Pons (tissue), 1 donor: ENCODE measurements at regions not wholly inside any gene's neighbourhood (a gene's known extent, or its start where the extent isn't known, plus 50 kb on each side); places are given as distances from the start of the nearest gene placed in this dataset.
A peak's percentile ranks its signal among the peaks of the same experiment; 100 is the strongest.
"Not testable (repeated sequence)": the region's sequence is repeated elsewhere in the genome, so short reads cannot be mapped to it uniquely, and the experiment has no call there.

Experiments
- DNase-seq: peaks from one replicate; pipeline ENCODE4 v3.0.0-alpha.2; 2016; ENCODE audit warnings: low spot score

DNA sequence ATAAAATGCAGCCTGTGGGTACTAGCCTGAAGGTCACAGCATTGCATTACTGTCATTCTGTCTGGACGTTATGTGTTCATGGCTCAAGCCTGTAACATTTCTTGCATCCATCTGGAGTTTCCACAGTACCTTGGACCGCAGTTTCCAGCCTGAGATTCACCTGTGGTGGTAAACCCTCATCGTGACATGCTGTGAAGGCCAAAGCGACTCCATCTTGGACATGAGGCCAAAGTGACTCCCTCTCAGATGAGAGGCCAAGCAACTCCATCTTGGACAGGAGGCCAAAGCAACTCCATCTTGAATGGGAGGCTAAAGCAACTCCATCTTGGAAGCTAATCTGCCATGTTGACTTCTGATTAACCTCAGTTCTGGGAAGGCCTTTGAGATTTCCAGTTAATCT, 257.7 kb upstream of the MYT1L start:
- no peak for DNase-seq

DNA sequence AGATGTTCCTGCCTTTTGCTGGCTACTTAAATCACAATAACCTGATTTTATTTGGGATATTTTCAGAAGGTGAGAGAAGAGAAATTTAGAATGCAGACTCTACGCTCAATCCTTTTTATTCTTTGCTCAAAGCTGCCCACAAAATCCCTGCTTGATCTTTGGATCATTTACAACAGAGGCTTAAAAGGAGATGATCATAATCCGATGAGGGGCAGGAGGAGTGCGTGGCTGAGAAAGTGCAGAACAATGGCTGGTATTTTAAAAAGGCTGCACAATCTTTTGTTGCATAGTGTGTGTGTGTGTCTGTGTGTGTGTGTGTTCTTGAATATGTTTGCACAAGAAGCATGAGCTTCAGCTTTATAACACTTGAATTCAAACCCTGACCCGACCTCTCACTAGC, 256.3 kb upstream of the MYT1L start:
- DNase-seq: no peak

DNA sequence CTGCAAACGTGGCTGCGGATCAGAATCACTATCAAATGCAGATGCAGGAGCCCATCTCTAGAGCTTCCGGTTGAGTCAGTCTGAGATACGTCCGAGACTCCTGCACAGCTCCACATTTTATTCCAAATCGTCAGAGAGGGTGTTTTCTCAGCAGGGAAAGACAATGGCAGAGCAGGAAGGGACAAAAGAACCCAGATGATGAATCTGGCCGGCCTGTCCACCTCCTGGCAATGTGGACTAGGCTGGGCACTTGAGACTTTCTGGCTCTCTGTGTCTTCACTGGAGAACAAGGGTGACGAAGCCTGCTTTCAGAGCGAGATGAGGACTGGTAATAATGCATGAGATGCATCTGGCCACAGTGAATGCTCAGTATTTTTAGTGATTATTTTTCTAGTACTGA, 255.9 kb upstream of the MYT1L start:
- no peak for DNase-seq

DNA sequence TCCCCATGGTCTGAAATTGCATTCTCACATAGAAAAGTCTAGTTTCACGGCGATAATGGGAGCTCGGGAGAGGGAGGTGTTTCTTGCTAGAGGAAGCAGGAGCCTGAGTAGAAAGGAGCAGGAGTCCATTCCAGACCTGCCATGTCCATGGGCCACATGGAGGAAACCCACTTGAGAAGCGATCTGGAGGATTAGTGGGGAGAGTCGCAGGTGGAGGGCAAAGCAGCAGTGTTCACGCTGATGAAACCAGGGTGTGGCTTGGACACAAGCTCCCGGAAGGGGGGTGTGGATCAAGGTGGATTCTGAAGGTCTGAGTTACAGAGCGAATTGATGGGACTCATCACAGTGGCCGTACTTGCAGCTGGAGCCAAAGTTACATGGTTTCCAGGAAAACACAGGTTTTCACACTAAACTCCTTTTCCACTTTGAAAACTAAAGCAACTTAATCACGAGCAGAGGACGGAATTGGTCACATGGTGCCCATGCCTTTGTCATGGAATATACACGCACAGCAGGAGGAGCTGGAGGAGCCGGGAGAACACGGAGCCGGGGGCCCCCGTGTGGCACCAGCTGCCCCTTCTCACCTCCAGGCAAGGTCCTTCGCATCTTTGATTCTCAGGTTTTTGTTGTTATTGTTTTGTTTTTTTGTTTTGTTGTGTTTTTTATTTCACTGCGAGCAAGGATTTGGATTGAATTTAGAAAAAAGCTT, 255.1 kb upstream of the MYT1L start:
- DNase-seq: no peak

DNA sequence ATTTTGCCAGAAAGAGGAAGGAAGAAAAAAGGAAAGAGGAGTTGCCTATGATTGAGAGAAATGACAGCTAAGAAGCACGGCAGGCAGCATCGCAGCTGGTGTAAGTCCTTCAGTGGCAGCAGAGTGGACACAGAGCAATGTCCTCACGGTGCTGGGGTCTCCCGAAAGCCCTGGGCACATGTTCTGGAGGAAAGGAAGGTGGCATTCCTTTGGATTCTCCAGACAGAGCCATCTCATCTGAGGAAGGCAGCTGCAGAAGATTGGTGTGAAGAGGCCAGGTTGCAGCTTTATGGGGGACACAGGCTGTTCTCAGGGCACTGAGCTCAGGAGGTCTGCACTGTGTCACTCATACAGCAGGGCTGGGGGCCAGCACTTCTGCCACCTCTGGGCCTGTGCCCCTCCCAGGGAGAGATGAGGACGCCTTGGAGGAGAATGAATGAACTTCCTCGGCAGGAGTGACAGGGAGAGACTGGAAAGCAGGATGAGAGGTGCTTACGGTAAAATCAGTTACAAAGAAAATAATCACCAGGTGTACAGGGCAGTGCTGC, 252.0 kb upstream of the MYT1L start:
- DNase-seq: no peak

DNA sequence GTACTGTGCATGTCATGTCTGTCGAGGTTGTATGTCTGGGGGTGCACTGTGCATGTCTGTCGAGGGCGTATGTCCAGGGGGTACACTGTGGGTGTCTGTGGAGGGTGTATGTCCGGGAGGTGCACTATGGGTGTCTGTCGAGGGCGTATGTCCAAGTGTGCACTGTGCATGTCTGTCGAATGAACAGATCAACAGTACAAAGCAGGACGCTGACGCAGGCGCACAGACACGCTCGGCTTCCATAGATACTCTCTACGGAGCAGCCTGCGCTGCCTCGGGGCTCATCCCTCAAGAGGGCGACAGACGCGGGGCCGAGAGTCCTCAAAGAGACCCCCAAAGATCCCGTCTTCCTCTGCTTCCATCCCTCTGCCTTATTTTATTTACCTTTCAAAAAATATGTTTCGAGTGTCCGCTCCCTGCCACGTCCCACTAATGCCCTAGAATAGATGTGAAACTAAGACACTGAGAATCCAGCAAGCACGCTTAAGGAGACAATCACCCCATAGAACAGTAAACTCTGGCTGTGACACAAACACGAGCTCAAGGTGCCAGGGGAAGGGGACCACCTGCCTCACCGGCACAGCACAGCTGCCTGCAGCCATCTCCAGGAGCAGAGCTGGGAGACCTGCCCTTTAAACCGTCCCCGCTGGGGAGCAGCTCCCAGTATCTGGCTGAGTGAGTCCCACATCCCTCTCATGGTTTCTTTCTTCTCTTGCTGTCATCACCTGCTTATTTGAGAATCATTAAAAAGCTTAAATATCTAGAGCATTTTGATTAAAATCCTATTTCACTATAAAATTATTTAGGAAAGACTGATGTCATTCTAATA, 250.5 kb upstream of the MYT1L start:
- DNase-seq: no peak

DNA sequence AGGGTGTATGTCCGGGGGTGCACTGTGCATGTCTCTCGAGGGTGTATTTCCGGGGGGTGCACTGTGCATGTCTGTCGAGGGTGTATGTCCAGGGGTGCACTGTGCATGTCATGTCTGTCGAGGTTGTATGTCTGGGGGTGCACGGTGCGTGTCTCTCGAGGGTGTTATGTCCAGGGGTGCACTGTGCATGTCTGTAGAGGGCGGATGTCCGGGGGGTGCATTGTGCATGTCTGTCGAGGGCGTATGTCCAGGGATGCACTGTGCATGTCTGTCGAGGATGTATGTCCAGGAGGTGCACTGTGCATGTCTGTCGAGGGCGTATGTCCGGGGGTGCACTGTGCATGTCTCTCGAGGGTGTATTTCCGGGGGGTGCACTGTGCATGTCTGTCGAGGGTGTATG, 249.8 kb upstream of the MYT1L start:
- DNase-seq: not testable (repeated sequence)

DNA sequence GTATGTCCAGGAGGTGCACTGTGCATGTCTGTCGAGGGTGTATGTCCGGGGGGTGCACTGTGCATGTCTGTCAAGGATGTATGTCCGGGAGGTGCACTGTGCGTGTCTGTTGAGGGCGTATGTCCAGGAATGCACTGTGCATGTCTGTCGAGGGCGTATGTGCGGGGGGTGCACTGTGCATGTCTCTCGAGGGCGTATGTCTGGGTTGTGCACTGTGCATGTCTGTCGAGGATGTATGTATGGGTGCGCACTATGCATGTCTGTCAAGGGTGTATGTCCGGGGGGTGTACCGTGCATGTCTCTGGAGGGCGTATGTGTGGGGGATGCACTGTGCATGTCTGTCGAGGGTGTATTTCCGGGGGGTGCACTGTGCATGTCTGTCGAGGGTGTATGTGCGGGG, 249.3 kb upstream of the MYT1L start:
- no peak for DNase-seq

DNA sequence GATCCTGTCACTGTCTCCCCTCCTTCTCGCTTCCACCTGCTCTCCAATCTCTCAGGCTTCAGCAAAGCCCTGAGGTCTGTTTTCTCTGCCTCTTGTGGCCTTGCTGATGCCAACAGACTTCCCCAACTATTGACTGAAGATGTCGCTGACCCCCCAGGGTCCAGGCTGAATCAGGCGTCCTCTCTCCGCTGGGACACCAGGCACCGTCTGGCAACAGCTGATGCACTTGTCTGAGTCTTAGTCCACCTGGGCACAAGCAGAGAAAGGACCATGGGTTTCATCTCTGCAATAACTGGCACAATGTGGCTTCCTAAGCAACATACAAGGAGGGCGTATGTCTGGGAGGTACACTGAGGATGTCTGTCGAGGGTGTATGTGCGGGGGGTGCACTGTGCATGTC, 248.7 kb upstream of the MYT1L start:
- DNase-seq: no peak

DNA sequence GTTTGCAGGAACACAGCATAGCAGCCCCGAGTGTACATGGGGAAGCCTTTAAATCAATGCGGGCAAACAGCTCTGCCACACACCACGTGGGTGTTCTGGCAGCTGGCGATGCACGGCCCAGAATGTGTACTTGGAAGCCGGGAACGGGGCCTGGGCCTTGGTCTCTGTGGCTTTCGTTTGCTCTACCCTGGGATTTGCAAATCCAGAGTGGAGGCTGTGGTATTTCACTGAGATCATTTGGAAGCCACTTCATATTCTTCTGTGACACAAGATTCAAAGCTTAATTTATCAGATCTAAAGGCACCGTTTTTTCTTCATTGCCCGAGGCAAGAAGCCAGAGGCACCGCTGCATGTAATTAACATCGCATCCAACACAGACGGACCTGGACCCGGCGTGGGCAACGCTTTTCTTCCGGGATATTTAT, 246.3 kb upstream of the MYT1L start:
- peak; percentile 91 for DNase-seq

DNA sequence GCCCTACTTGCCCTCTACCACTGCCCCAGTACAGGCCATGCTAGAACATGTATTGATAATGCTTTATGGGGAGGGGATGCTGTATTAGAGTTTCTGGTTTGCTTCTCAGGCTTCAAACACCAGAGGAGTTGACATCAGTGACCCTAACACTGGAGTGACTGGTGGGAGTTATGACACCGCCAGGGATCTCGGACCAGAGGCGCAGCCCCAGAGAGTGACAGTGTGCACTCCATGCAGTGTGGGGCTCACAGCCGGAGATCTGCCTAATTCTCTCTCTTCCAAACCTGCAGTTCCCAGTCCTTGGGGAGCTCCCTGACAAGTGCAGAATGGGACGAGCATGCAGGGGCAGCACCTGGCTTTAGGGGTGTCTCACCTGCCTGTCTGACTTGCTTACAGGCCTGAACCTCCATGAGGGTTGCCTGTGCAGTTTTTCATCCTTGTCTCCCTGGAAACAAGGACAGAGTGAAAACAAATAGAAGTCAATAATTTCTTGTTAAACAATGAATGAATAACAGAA, 244.9 kb upstream of the MYT1L start:
- DNase-seq: no peak

DNA sequence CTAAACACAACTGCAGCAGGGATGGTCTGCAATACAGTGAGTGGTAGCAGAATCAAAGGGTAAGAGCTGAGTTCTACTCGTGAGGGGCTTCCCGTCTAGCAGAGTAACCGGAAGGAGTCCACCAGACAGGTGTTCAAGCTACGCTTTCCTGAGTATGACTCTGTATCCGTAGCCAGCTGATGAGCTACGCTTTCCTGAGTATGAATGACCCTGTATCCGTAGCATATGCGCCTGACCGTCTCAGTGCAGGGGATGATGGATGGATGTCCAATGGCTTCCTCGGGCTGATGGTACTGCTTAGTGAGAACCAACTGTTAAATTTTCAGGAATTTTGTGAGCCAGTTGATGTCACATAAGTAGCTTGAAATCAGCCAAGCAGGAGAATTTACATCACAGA, 244.1 kb upstream of the MYT1L start:
- no peak for DNase-seq

DNA sequence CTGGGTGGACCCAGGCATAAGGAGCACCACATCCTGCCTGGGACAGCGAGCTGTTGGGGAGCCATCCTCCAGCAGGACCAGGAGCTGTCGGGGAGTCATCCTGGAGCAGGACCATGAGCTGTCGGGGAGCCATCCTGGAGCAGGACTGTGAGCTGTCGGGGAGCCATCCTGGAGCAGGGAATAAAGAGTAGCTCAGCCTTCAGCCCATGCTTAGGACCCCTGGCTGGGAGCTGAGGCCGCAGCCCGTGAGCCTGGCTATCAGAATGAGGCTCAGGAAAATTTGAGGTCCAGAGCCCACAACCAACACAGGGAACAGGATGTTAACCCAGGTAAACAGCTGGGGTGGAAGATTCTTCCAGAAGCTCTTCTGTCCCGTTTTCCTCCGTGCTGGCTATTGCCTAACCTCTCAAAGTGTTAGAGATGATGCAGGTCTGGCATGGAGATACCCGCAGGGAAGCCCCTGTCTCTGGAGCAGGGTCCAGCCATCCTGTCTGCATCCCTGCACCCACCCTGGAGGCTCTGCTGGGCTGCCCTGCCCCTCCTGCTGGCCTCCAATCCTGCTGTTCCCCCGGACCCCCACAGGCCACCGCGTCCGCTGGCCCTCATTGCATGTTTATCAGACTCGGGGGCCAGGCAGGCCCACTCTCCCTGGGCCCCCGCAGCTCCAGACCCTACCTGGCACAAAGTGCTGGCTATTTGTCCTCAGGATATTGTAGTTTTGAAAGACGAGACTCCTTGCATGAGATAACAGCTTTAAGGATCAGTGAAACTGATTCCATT, 243.5 kb upstream of the MYT1L start:
- no peak for DNase-seq

DNA sequence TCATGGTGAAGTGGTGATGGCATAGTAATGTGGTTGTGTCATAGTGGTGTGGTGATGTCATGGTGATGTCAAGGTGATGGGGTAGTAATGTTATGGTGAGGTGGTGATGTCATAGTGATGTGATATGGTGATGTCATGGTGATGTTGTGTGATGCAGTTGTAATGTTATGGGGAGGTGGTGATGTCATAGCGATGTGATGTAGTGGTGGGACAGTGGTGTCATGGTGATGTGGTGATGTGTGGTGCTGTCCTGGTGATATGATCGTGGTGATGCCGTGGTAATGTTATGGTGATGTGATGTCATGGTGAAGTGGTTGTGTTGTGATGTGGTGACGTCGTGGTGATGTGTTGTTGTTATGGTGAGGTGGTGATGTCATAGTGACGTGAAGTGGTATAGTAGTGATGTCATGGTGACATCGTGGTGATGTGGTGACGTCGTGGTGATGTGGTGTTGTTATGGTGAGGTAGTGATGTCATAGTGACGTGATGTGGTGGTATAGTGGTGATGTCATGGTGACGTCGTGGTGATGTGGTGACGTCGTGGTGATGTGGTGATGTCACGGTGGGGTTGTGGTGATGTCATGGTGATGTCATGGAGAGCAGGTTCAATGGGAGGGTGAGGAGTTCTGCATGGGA, 242.7 kb upstream of the MYT1L start:
- DNase-seq: no peak

DNA sequence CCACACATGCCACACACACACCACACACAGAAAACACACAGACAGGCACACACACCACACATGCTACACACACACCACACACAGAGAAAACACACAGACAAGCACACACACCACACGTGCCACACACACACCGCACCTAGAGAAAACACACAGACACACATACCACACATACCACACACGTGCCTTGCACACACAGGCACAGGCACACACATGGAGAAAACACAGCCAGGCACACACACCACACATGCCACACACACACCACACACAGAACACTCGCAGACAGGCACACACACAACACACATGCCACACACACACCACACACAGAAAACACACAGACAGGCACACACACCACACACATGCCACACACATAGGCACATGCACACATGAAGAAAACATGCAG, 242.1 kb upstream of the MYT1L start:
- DNase-seq: no peak

DNA sequence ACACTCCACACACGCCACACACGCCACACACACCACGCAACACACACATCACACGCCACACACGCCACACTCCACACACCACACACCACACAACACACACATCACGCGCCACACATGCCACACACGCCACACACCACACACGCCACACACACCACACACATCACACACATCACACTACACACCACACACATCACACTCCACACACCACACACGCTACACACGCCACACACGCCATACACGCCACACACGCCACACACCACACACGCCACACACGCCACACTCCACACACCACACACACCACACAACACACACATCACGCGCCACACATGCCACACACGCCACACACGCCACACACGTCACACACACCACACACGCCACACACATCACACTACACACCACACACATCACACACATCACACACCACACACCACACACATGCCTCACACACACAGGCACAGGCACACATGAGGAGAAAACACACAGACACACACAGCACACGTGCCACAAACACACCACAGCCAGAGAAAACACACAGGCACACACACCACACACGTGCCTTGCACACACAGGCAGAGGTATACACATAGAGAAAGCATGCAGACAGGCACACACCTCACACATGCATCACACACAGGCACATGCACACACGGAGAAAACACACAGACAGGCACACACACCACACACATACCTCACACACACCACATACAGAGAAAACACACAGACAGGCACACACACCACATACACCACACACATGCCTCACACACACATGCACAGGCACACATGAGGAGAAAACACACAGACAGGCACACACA, 241.5 kb upstream of the MYT1L start:
- DNase-seq: no peak

DNA sequence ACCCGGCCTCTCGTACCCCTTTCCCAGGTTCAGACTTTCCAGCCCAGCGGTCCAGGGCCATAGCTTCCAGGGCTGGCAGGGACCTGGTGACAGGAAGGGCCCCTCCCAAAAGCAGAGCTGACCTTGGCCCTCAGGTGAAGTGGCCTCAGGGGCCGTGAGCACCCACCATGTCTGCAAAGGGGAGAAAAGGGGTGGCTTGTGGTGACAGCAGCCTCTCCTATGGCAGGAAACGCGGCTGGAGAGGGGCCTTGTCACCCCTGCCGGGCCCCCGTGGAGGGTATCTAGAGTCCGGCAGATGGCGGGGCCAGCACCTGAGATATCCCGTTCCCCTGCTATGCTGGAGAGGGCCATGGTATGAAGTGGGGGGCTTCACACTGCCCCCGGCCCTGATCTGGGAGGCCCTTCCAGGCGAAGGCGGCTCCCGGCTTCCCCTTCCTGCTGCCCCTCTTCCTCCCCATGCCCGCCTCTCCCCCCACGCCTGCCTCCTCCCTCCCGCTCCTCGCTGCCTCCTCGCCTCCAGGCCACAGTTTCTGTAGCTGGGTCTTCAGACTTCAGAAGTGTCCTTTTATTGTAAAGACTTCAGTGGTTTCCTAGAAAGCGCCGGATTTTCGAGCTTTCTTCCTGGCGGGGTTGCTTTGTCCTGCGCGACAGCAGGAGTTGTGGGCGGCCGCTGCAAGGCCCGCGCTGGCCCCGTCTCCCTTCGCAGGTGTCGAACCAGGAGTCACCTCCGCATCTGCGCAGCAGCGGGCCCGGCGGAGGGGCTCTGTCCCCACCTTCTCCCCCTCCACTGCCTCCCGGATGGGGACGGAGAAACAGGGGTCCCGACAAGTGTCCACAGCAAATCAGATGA, 240.5 kb upstream of the MYT1L start:
- DNase-seq: no peak

DNA sequence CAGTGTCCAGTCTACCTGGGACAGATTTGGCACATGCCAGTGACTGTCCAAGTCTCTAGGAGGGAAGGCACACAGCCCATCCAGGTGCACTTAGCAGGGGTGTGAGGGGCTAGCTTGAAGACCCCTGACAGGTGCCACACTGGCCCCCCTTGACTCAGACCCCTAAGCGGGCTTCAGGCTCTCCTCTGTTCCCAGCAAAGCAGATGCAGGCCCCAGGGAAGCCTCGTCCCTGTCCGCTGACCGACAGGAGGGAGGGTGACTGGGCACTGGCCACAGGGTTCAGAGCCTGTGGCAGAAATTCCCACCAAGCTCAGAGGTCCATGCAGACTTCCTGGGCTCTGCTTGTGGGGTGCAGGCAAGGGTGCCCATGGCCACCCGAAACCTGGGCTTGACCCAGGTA, 239.8 kb upstream of the MYT1L start:
- no peak for DNase-seq

DNA sequence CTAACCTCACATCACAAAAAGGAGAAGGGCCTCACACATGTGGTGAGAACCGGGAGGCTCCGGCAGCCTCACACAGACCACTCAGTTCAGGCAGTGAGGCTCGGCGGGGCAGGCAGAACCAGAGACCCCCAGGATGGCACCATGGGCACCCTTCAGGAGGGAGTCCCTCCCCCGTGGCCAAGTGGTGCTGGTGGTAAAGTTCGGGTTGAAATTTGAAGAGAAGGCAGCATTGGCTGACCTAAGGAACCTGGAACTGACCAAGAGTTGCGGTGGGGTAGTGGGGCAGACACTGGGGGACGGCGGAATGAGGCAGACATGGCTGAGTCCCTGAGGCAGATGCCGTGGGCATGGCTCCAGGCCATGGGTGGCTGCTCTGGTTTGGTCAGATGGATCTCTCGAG, 239.3 kb upstream of the MYT1L start:
- DNase-seq: no peak

DNA sequence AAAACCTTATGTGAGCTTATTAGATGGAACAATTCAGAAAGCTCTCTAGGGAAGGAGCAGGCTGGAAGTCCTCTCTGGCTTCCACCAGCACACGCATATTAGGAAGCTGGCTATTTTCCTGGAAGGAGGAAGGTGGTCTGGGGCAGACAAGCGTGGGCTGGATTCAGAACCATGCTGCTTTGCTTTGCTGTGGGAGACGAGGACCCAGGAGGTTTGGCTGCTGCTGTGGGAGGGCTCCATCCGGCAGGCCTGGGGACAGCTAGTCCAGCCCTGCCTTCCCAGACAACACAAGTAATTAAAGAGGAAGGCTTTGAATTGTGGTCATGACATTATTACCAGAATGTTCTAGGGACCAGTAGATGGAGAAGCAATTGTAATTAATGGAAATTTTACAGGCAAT, 238.8 kb upstream of the MYT1L start:
- no peak for DNase-seq
